ENCODE measurements at regions not wholly inside any gene's neighbourhood (a gene's known extent, or its start where the extent isn't known, plus 50 kb on each side); places are given as distances from the start of the nearest gene placed in this dataset.
A peak's percentile ranks its signal among the peaks of the same experiment; 100 is the strongest.

GRCh38 chr12:91327131-91327530 lies 144.5 kb upstream of the DCN start:
- no peak for DNase-seq

DNA sequence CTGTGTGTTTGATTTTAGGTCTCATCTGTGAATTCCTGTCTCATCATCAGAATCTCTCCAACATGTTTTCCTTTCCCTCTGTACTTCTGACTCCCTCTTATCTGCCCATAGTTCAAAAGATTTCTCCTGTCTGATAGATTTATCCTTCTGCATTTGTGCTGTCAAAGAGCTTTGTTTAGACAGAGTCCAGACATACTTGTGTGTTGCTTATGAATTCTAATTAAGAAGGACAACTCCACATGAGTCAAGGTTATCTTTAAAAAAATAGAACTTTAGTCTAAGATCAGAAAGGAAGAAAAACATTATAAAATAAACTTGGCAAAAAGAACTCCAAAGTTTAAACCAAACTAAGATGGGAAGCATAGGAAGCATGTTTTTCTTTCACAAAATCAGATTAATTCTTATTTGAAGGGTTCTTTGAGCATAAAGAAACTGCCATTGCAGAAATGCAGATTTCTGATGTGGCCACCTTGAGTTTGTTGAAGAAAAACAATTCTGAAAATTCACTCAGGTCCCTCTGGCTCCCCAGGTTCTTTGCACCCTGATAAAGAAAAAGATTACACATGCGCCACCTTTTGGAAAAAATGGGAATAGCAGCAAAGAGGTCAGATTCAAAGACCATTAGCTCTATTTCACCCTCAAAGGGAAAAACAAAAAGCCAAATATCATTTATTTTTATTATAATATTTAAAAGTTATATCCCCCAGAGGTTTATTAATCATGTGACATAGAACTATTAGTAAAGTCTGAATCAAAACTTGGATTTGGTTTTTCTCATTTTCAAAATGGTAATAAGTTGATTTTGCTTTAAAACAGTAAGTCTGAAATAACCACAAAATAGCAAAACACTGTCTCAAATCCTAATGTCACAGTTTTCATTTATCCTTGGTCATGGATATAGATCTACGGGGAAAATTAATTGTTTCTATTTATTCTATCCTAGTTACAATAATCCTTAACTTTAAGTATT lies 143.7 kb upstream of the DCN start:
- DNase-seq: peak; percentile 27

- no peak for DNase-seq
Measured at GRCh38 chr12:91320999-91321398, 138.4 kb upstream of the DCN start.

DNA sequence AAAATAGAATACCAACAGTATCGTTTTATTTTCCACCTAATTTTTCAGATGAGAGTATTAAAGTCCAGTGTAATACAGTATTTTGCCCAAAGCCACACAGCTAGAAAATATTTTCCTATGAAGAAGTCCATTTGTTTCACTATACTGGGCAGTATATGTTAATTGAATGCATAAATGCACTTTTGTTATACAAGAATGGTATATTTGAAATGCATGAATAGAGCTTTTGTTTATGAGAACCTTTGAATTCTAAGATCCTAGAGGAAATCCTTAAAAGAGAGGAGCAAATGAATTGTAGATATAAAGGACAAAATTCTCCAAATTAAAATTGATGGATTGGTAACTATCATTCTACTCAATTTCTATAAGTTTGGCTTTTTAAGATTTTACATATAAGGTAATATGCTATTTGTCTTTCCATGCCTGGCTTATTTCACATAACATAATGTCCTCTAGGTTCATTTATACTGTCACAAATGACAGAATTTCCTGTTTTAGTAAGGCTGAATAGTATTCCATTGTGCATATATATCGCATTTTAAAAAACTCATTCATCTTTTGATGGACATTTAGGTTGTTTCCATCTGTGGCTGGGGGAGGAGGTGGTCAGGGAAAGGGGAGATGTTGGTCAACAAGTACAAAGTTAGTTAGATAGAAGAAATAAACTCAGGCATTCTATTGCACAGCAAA lies 136.6 kb upstream of the DCN start:
- DNase-seq: no peak

DNA sequence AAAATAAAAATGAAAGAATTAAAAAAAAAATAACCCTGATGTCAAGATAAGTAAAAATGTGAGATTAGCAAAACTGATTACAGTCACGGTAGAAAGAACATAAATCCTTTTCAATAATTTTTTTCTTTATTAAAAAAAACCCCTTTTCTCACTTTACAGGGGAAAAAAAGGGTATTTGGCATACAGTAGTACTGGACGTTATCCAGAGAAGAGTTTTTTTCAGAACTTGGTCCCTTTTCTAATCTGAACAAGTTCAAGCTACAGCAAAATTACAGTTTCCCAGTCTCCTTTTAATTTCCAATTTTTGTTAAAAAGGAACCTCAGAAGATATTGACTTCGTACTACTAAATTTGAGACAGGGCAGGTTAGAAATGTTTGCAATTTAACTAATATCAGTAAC lies 134.7 kb upstream of the DCN start:
- DNase-seq: no peak

DNA sequence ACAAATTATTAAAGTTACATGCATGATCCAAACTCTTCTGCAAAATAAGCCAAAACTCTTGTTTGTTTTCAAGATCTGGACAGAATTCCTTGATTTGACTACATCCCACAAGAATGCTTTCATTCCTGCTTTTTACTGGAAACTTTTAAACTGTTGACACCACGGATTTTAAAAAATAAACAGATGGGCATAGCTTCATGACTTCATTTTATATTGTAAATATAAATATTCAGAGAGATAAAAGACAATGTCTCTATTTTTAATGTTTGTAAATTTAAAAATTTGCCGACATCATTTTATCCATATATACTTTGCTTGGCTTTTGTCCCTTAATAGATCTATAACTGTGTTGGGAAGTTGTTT lies 134.3 kb upstream of the DCN start:
- no peak for DNase-seq

DNA sequence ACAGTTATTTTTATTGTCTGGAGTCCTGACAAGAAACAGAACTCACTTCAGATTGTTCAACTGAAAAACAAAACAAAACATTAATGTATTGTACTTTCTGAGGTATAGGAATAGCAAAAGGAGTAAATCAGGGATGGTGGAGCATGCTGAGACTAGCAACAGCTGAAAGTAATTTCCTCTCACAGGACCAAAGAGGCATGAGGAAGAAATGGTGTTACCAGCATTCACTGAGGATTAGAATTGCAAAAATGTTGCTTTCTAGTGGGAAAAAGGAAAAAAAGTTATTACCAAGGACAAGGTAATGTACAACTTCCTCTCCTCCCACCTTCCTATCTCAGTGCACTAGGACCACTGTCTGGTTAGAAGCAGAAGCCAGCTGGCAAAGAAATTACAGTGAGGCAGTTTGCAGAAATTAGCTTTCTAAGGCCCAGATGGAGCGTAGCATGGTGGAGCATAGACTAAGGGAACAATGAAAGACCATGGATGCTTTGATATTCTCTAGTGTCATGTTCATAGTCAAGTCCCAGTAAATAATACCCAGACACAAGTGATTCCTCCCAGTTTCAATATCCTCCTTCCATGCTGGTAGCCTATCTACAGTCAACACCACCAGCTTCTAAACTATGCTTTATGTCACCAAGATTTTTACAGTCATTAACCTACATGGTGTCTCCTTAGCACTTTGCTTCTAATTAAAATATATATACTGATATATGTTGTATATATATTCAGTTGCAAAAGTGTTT lies 133.7 kb upstream of the DCN start:
- no peak for DNase-seq

GRCh38 chr12:91311081-91311480 lies 128.5 kb upstream of the DCN start:
- DNase-seq: no peak

GRCh38 chr12:91309450-91309849 lies 126.8 kb upstream of the DCN start:
- DNase-seq: no peak

- DNase-seq: no peak
Measured at GRCh38 chr12:91307957-91308670, 125.5 kb upstream of the DCN start.

GRCh38 chr12:91290354-91290753 lies 107.7 kb upstream of the DCN start:
- DNase-seq: no peak

- DNase-seq: no peak
Measured at GRCh38 chr12:91289906-91290305, 107.3 kb upstream of the DCN start.

DNA sequence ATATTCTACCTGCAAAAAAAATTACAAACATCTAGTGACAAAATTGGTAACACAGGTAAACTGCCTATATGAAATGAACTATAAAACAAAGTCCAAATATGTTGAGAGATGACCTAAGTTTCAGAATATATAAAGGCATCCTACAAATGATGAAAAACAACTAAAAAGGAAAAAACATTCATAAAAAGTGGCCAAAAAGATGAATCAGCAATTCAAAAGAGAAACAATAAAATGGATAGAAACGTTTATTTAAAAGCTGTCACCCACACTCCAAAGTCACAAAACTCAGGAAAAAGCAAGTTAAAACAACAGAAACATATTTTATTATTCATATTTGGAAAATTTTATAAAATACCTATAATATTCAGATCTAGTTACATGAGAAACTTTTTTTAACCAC lies 106.5 kb upstream of the DCN start:
- no peak for DNase-seq

DNA sequence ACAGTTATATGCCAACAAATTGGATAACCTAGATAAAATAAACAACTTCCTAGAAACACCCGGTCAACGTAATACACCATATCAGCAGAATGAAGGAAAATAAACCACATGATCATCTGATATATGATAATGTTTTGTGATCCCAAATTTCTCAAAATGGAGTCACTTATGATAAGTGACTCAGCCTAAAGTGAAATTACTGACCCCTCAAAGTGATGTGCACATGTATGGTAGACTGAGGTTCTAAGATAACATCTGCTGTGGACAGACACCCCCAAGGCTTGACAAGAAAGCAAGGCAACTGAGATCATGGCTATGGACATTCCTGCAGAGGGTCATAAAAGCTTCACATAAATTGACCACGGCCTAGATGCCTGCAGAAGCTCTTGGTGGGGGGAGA lies 105.1 kb upstream of the DCN start:
- no peak for DNase-seq

DNA sequence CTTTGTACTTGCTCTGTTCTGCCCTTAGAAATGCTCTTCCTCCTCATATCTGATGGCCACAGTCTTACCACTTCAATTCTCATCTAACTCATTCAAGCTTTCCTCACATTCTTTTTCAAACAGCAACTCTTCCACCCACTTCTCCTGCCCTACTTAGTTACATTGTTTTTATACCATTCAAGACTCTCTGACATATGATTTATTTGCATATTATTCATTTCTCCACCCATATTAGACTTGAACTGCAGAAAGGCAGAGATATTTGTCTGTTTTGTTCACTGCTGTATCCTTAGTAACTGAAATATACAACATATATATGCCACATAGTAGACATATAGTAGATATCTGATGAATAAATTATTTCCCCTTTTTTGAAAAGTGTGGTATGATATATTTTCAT lies 95.5 kb upstream of the DCN start:
- no peak for DNase-seq

- no peak for DNase-seq
Measured at GRCh38 chr12:91276509-91276908, 93.9 kb upstream of the DCN start.

DNA sequence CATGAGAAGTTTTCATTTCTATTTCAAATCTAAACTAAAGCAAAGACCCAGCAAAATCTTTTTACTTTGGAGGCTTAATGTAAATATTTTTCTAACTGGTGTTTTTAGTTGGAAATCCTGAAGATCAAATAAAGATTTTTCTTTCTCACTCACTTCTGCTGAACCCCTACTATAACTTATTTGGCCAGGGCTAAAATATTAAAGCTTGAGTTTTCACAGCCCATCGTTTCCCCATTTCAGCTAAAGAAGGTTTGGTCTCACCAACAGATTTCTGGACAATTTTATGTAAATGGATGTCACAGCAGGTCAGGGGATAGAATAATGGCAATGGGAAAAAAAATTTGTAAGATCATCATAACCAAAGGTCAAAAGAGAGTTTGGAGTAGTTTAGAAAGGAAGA lies 92.7 kb upstream of the DCN start:
- no peak for DNase-seq

- no peak for DNase-seq
Measured at GRCh38 chr12:91274916-91275315, 92.3 kb upstream of the DCN start.

GRCh38 chr12:91273560-91273959 lies 90.9 kb upstream of the DCN start:
- no peak for DNase-seq

- DNase-seq: no peak
Measured at GRCh38 chr12:91272461-91273063, 89.9 kb upstream of the DCN start.

GRCh38 chr12:91271185-91271584 lies 88.6 kb upstream of the DCN start:
- DNase-seq: no peak

- no peak for DNase-seq
Measured at GRCh38 chr12:91267039-91267438, 84.4 kb upstream of the DCN start.

- no peak for DNase-seq
Measured at GRCh38 chr12:91264178-91264577, 81.6 kb upstream of the DCN start.

All from activated T-cell treated with anti-CD3 and anti-CD28 coated beads for 4 hours (primary cell).